ENCODE measurements at regions not wholly inside any gene's neighbourhood (a gene's known extent, or its start where the extent isn't known, plus 50 kb on each side); places are given as distances from the start of the nearest gene placed in this dataset.
A peak's percentile ranks its signal among the peaks of the same experiment; 100 is the strongest.
"Not testable (repeated sequence)": the region's sequence is repeated elsewhere in the genome, so short reads cannot be mapped to it uniquely, and the experiment has no call there.

- peak; percentile 14 for DNase-seq (ENCODE audit: low read depth)
Observed at GRCh38 chr18:70781860-70782453, 493.1 kb downstream of the SOCS6 start.

DNA sequence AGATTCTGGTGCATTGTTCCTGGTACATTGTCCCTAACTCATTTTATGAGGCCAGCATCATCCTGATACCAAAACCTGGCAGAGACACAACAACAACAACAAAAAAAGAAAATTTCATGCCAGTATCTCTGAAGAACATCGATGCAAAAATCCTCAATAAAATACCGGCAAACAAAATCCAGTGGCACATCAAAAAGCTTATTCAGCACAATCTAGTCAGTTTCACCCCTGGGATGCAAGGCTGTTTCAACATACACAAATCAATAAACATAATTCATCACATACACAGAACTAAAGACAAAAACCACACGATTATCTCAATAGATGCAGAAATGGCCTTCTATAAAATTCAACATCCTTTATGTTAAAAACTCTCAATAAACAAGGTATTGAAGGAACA, 477.4 kb downstream of the SOCS6 start:
- DNase-seq (ENCODE audit: low read depth): not testable (repeated sequence)

- DNase-seq (ENCODE audit: low read depth): no peak
Observed at GRCh38 chr18:70762812-70763211, 474.0 kb downstream of the SOCS6 start.

- no peak for DNase-seq (ENCODE audit: low read depth)
Observed at GRCh38 chr18:70758780-70759179, 469.9 kb downstream of the SOCS6 start.

- DNase-seq (ENCODE audit: low read depth): no peak
Observed at GRCh38 chr18:70754486-70754885, 465.6 kb downstream of the SOCS6 start.

- DNase-seq (ENCODE audit: low read depth): no peak
Observed at GRCh38 chr18:70732916-70733315, 444.1 kb downstream of the SOCS6 start.

DNA sequence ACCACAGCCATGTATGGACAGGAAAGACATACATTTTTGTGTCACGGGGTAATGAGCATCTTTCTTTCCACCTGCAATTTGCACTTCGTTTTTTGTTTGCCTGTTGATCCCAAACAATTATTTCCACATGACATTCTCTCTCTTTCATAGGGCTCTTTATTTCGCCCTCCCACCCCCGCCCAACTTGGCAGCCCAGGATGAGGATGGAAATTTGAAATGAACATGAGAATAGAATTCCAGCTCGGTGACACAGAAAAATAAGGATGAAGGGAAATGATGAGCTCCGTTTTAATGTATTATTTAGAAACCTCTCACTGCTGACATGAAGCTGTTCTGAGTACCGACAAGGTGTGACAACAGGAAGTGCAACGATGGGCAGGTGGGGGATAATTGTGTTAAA, 443.3 kb downstream of the SOCS6 start:
- DNase-seq (ENCODE audit: low read depth): no peak

DNA sequence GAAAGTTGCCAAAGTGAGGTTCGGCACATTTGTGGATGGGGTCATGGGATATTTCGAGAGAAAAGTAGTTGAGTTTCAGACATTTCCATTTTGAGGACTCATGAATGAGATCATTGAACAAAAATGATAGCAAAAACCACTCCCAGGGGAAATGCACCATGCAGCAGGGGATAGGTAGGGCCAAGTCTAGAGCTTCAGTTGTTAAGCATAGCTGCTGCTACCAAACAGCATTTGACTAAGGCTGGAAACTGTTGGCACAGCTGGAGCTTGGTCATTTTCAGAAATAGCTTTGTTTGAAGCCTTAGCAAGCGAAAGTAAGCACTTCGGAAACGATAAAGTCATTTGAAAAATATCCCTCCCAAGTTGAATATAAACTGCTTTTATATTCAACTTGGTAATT, 431.8 kb downstream of the SOCS6 start:
- DNase-seq (ENCODE audit: low read depth): no peak

DNA sequence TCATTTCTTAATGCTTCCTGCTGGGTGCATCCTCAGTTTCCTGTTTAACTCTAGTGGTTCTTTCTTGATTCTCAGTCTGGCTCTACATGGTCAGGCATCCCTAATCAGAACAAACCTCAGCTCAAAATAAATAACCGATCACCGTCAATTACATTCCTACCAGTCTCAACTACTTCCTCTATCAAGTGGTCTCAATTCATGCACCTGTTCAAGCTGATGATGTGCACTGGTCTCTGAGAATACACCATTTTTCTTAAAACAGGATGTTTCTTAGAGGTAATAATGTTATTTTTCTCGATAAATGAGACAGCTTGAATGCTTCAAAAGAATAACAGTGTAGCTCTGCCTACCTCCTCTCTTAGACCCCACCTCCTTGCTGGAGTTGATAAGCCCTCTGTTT, 420.9 kb downstream of the SOCS6 start:
- DNase-seq (ENCODE audit: low read depth): no peak

- DNase-seq (ENCODE audit: low read depth): no peak
Observed at GRCh38 chr18:70709144-70709543, 420.3 kb downstream of the SOCS6 start.

GRCh38 chr18:70705831-70706416, 417.1 kb downstream of the SOCS6 start:
- DNase-seq (ENCODE audit: low read depth): no peak

GRCh38 chr18:70700496-70700895, 411.7 kb downstream of the SOCS6 start:
- no peak for DNase-seq (ENCODE audit: low read depth)

- DNase-seq (ENCODE audit: low read depth): no peak
Observed at GRCh38 chr18:70698574-70698973, 409.7 kb downstream of the SOCS6 start.

- no peak for DNase-seq (ENCODE audit: low read depth)
Observed at GRCh38 chr18:70693246-70693645, 404.4 kb downstream of the SOCS6 start.

DNA sequence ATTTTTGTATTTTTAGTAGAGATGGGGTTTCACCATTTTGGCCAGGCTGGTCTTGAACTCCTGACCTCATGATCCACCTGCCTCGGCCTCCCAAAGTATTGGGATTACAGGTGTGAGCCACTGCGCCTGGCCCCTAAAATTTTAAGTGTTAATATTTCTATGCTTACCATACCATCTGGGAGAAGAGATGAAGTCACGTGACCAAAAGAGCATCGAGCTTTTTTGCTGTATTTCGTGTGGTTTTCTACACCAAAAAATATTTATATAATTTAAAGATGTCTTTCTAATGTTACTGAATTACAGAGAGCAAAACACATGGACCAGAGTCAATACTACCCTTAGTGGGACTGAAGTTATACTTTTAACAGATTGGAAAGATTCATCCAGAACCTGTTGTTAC, 400.9 kb downstream of the SOCS6 start:
- DNase-seq (ENCODE audit: low read depth): not testable (repeated sequence)

GRCh38 chr18:70688286-70688685, 399.4 kb downstream of the SOCS6 start:
- no peak for DNase-seq (ENCODE audit: low read depth)

DNA sequence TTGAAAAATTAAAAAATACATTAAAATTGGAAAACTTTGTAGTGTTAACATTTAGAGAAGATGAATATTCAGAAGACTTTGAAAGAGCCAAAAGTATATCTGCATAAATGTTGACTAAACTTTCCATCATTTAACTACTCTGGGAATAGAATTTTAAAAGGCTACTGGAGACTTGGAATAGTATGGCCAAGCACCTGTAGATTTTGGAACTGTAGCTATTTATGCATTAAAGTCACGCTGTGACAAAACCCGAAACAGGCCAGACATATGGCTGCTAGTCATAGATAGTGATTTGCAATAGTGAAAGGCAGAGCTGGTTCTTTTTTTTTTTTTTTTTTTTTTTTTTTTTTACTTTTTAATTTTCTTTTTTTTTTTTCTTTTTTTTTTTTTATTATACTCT, 396.0 kb downstream of the SOCS6 start:
- DNase-seq (ENCODE audit: low read depth): no peak

DNA sequence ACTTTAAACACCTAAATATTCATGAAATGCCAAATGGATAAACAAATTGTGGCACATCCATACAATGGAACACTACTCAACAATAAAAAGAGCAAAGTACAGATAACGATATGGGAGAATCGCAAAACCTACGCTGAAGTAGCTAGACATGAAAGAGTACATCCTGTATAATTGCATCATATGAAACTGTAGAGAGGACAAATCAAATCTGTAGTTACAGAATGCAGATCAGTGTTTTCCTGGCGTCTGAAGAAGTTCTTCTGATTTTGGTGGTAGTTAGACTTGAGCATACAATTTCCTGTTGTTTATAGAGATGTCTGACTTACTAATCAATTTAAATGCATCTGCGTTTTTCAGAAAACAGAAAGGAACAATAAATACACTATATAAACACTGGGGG, 394.4 kb downstream of the SOCS6 start:
- DNase-seq (ENCODE audit: low read depth): no peak

GRCh38 chr18:70674896-70675295, 386.1 kb downstream of the SOCS6 start:
- DNase-seq (ENCODE audit: low read depth): no peak

DNA sequence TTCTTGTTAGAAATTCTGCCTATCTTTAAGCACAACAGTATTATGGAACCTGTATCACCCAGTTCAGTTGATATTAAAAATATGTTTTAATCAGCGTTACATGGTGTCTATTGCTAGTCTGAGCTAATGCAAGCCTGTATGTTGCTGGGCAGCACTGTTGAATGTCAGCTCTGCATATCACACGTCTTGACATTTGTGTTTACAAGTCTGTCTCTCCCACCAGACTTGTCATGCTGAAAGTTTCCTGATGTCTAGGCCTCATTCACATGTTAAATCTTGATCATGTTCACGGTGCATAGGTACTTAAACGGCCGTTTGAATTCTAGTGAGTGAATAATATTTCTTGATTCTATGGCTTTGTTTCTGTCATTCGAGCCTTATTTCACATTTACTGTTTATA, 385.0 kb downstream of the SOCS6 start:
- no peak for DNase-seq (ENCODE audit: low read depth)

- no peak for DNase-seq (ENCODE audit: low read depth)
Observed at GRCh38 chr18:70672581-70672980, 383.7 kb downstream of the SOCS6 start.

- no peak for DNase-seq (ENCODE audit: low read depth)
Observed at GRCh38 chr18:70671889-70672565, 383.2 kb downstream of the SOCS6 start.

DNA sequence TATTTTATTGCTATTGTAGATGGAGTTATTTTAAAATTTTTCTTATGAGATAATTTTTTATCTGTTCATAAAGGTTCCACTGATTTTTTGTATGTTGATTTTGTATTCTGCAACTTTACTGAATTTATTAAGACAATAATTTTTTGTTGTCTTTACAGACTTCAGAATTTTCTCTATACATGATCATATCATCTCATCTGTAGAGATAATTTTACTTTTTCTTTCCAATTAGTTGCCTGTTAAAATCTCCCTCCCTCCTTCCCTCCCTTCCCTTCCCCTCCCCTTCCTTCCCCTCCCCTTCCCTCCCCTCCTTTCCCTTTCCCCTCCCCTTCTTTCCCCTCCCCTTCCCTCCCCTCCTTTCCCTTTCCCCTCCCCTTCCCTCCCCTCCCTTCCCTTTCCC, 378.1 kb downstream of the SOCS6 start:
- no peak for DNase-seq (ENCODE audit: low read depth)

- DNase-seq (ENCODE audit: low read depth): no peak
Observed at GRCh38 chr18:70663141-70663540, 374.3 kb downstream of the SOCS6 start.
